ENCODE measurements at regions not wholly inside any gene's neighbourhood (a gene's known extent, or its start where the extent isn't known, plus 50 kb on each side); places are given as distances from the start of the nearest gene placed in this dataset.

DNA sequence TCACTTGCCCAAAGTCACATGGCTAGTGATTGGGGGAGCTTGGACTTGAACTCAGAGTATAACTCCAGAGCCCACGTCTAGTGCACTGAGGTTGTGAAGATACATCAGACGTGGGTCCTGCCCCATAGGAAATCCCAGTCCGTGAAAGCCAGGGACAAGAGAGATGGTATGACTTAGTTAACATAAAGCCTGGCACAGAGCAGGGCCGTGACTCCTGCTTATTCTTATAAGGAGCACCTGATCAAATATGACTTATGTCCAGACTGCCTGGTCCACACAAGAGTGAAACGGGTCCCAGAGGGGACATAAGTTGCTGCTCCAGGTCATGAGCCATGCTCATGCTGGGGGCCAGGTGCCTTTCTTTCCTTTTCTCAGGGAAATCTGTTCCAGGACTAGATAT, 166.3 kb upstream of the USP24 start:
- TF ChIP-seq EZH2 (IDR thresholded peaks at IDR 0.05) (no peak), POLR2AphosphoS5 (IDR thresholded peaks at IDR 0.05; ENCODE audit: borderline replicate concordance, low read depth, low read length) (no peak), FOXP2 (optimal IDR thresholded peaks at IDR 0.05; ENCODE audit: control extremely low read depth, extremely low read length, insufficient read depth) (no peak)
